AG04449 (cell line): ENCODE measurements at regions not wholly inside any gene's neighbourhood (a gene's known extent, or its start where the extent isn't known, plus 50 kb on each side); places are given as distances from the start of the nearest gene placed in this dataset.

ENCODE experiments used
- CTCF ChIA-PET: fragments of 350-600 bp; formaldehyde crosslinking; extraction: SDS; loops from one replicate; lab custom pipeline; 2021; ENCODE audit warnings: antibody characterized with exemption; lab: Yijun Ruan, JAX
- POLR2A ChIA-PET: fragments of 400-600, 350-600 bp; formaldehyde crosslinking; extraction: SDS; loops from one replicate; lab custom pipeline; 2020; ENCODE audit warnings: antibody characterized with exemption, inconsistent platforms; lab: Yijun Ruan, JAX
- DNase-seq: peaks from one replicate; pipeline ENCODE4 v3.0.0-alpha.2; 2010; ENCODE audit warnings: low read depth, low spot score
- H3K4me3 ChIP-seq: 2 replicates; pipeline ENCODE4 v1.5.1; 2011; ENCODE audit warnings: low read depth, mild to moderate bottlenecking, control low read depth, low read length
- CTCF ChIP-seq: IDR thresholded peaks from one replicate; pipeline ENCODE4 v1.5.1; 2011; ENCODE audit warnings: mild to moderate bottlenecking, moderate library complexity, low read length, control low read depth, inconsistent platforms; ENCODE audit not compliant: insufficient read depth; ENCODE audit errors: missing control alignments

GRCh38 chr9:119092125-119092524 lies 277.1 kb downstream of the BRINP1 start:
- TF ChIP-seq CTCF: no peak
- no peak overlapping the region for H3K4me3 ChIP-seq
- CTCF ChIA-PET: no interaction called here
- POLR2A ChIA-PET: no interaction called here
- DNase-seq: no peak

DNA sequence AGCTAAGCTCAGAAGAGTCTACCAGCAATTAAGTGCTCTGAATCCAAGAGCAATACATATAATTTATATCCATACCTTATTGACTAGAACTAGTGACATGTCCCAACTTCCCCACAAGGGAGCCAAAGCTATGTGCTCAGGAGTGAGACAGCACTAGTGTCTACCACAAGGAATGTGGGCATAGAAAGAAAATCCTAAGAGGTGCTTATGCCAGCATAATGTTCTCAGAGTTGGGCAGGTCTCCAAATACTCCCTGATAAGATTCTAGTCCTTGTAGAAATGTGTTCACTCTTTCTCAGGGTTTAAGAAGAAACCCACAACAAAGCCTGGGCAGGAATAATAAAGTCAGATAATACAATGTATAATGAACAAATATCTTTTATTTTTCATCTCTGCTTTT lies 275.1 kb downstream of the BRINP1 start:
- ChIA-PET POLR2A (no interaction called here), CTCF (no interaction called here)
- no peak for TF ChIP-seq CTCF
- no peak overlapping the region for H3K4me3 ChIP-seq
- no peak for DNase-seq

DNA sequence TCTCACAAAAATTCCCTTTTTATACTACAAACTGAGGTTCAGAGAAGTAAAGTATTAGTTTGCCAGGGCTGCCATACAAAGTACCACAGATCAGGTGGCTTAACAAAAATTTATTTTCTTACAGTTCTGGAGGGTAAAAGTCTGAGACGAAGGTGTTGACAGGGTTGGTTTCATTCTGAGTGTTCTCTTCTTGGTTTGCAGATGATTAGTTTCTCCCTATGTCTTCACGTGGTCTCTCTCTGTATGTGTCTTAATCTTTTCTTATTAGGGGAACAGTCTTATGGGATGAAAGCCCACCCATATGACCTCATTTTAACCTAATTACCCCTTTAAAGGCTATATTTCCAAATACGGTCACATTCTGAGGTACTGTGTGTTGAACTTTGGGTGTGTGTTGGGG lies 274.2 kb downstream of the BRINP1 start:
- no peak overlapping the region for H3K4me3 ChIP-seq
- ChIA-PET POLR2A (no interaction called here), CTCF (no interaction called here)
- no peak for DNase-seq
- no peak for TF ChIP-seq CTCF

GRCh38 chr9:119101048-119101447 lies 268.2 kb downstream of the BRINP1 start:
- CTCF ChIA-PET: no interaction called here
- no peak overlapping the region for H3K4me3 ChIP-seq
- no peak for DNase-seq
- TF ChIP-seq CTCF: no peak
- POLR2A ChIA-PET: no interaction called here

DNA sequence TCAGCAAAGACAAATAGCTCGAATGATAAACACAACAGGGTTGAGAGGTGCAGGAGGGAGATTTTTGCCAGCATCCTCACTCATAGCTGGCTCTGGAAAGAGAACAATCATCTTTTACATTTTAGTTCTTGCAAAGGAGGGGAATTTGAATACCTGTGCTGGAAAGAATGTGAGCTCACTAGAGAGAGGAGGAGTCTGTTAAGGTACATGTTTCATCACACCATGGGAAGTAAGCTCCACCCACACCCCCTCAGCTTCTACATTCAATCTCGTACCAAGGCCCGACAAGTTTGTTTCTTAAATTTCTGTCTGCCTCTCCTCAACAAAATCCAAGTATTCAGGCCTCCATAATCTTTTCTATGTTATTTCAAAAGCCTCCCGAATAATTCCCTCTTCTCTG lies 254.6 kb downstream of the BRINP1 start:
- ChIA-PET CTCF (no interaction called here), POLR2A (no interaction called here)
- DNase-seq: no peak
- no peak overlapping the region for H3K4me3 ChIP-seq
- TF ChIP-seq CTCF: no peak
